ENCODE measurements at regions not wholly inside any gene's neighbourhood (a gene's known extent, or its start where the extent isn't known, plus 50 kb on each side); places are given as distances from the start of the nearest gene placed in this dataset.
"Not testable (repeated sequence)": the region's sequence is repeated elsewhere in the genome, so short reads cannot be mapped to it uniquely, and the experiment has no call there.

GRCh38 chr10:4902571-4903011 lies 60.6 kb upstream of the AKR1C1 start:
- intact Hi-C loops (cut with micrococcal nuclease; ENCODE audit: unreplicated experiment) (no loop called here), in situ Hi-C loops (cut with HindIII; ENCODE audit: low pct_unique_long_range_greater_than_20kb, low sequenced_read_pairs) (no loop called here)
- TF ChIP-seq TCF7L2 (IDR thresholded peaks at IDR 0.05; ENCODE audit: low read depth, low read length) (no peak), CTCF (IDR thresholded peaks at IDR 0.05) (no peak), REST (IDR thresholded peaks at IDR 0.05; ENCODE audit: insufficient read depth in 1 of 2, low read depth in 2 of 2, low read length in 1 of 2) (no peak), POLR2AphosphoS5 (IDR thresholded peaks at IDR 0.05; ENCODE audit: low read depth, low read length) (no peak), SIN3A (IDR thresholded peaks at IDR 0.05; ENCODE audit: borderline replicate concordance, insufficient read depth, low read depth, low read length) (no peak)
- no peaks in the 10 kb centered on the region for H3K9me3 ChIP-seq (ENCODE audit: control insufficient read depth, insufficient read depth, low read depth, low read length)
- no peak overlapping the region for H3K4me3 ChIP-seq (ENCODE audit: low read depth in 2 of 2, low read length in 2 of 2)
- no peaks in the 10 kb centered on the region for H3K4me1 ChIP-seq (ENCODE audit: control insufficient read depth, insufficient read depth, low read length)
- H3K36me3 ChIP-seq (ENCODE audit: control insufficient read depth, insufficient read depth, low read length), result no peaks in the 10 kb centered on the region
- ChIA-PET CTCF (no interaction called here), POLR2A (interaction anchor here (0.6 kb wide), 1 partner anchor 13 kb away, joined by 3 read pairs; no protein-coding TSS in a partner anchor)
- H3K27ac ChIP-seq (ENCODE audit: low read length), result no peak overlapping the region
- no peak for ATAC-seq
- BruUV-seq (replicated peaks), result no TSS peak
- no peaks in the 10 kb centered on the region for H3K27me3 ChIP-seq (ENCODE audit: control insufficient read depth, insufficient read depth, low read length)
- DNase-seq (ENCODE audit: low read depth, low spot score), result no peak

GRCh38 chr10:4903126-4903525 lies 60.1 kb upstream of the AKR1C1 start:
- H3K4me3 ChIP-seq (ENCODE audit: low read depth in 2 of 2, low read length in 2 of 2); H3K27ac ChIP-seq (ENCODE audit: low read length); in situ Hi-C loops (cut with HindIII; ENCODE audit: low pct_unique_long_range_greater_than_20kb, low sequenced_read_pairs); H3K4me1 ChIP-seq (ENCODE audit: control insufficient read depth, insufficient read depth, low read length); ATAC-seq; H3K36me3 ChIP-seq (ENCODE audit: control insufficient read depth, insufficient read depth, low read length); H3K27me3 ChIP-seq (ENCODE audit: control insufficient read depth, insufficient read depth, low read length); H3K9me3 ChIP-seq (ENCODE audit: control insufficient read depth, insufficient read depth, low read depth, low read length); POLR2A ChIA-PET; CTCF ChIA-PET; DNase-seq (ENCODE audit: low read depth, low spot score); BruUV-seq (replicated peaks); intact Hi-C loops (cut with micrococcal nuclease; ENCODE audit: unreplicated experiment): not testable (repeated sequence)

- not testable (repeated sequence) for ATAC-seq
Measured at GRCh38 chr10:4903675-4904074, 59.5 kb upstream of the AKR1C1 start.

More at GRCh38 chr10:4903675-4904074, 59.5 kb upstream of the AKR1C1 start:
- in situ Hi-C loops (cut with HindIII; ENCODE audit: low pct_unique_long_range_greater_than_20kb, low sequenced_read_pairs); intact Hi-C loops (cut with micrococcal nuclease; ENCODE audit: unreplicated experiment); H3K27me3 ChIP-seq (ENCODE audit: control insufficient read depth, insufficient read depth, low read length); BruUV-seq (replicated peaks); H3K36me3 ChIP-seq (ENCODE audit: control insufficient read depth, insufficient read depth, low read length); DNase-seq (ENCODE audit: low read depth, low spot score); H3K9me3 ChIP-seq (ENCODE audit: control insufficient read depth, insufficient read depth, low read depth, low read length); H3K4me3 ChIP-seq (ENCODE audit: low read depth in 2 of 2, low read length in 2 of 2); H3K4me1 ChIP-seq (ENCODE audit: control insufficient read depth, insufficient read depth, low read length); CTCF ChIA-PET; POLR2A ChIA-PET; H3K27ac ChIP-seq (ENCODE audit: low read length): not testable (repeated sequence)
